HUES48 (cell line): ENCODE measurements at regions not wholly inside any gene's neighbourhood (a gene's known extent, or its start where the extent isn't known, plus 50 kb on each side); places are given as distances from the start of the nearest gene placed in this dataset.
"Not testable (repeated sequence)": the region's sequence is repeated elsewhere in the genome, so short reads cannot be mapped to it uniquely, and the experiment has no call there.

ENCODE experiments used
- H3K27ac ChIP-seq: one replicate; pipeline ENCODE4 v1.7.0; 2013; ENCODE audit warnings: low read depth, low read length, inconsistent platforms
- H3K27me3 ChIP-seq: 2 replicates; pipeline ENCODE4 v1.6.1; 2013; ENCODE audit warnings: mild to moderate bottlenecking, low read length; ENCODE audit not compliant: control insufficient read depth, insufficient read depth
- H3K36me3 ChIP-seq: 2 replicates; pipeline ENCODE4 v1.6.1; 2013; ENCODE audit warnings: low read length; ENCODE audit not compliant: control insufficient read depth, insufficient read depth
- H3K4me1 ChIP-seq: 2 replicates; pipeline ENCODE4 v1.6.1; 2013; ENCODE audit warnings: mild to moderate bottlenecking, low read length; ENCODE audit not compliant: control insufficient read depth, insufficient read depth
- H3K4me3 ChIP-seq: 2 replicates; pipeline ENCODE4 v1.5.1; 2013; ENCODE audit warnings: mild to moderate bottlenecking, low read depth, low read length
- H3K9ac ChIP-seq: 2 replicates; pipeline ENCODE4 v1.6.1; 2013; ENCODE audit warnings: mild to moderate bottlenecking, low read depth, low read length, moderate library complexity
- H3K9me3 ChIP-seq: 2 replicates; pipeline ENCODE4 v1.6.1; 2013; ENCODE audit warnings: low read length; ENCODE audit not compliant: control insufficient read depth, insufficient read depth

GRCh38 chr9:92198237-92198636 lies 83.0 kb upstream of the SPTLC1 start:
- not testable (repeated sequence) for H3K4me3 ChIP-seq, H3K27me3 ChIP-seq, H3K9me3 ChIP-seq, H3K9ac ChIP-seq, H3K4me1 ChIP-seq, H3K27ac ChIP-seq, H3K36me3 ChIP-seq

- Histone ChIP-seq H3K36me3 (no peaks in the 10 kb centered on the region), H3K27me3 (no peaks in the 10 kb centered on the region), H3K9ac (no peak overlapping the region), H3K4me3 (no peak overlapping the region), H3K9me3 (no peaks in the 10 kb centered on the region), H3K27ac (no peak overlapping the region), H3K4me1 (no peaks in the 10 kb centered on the region)
Measured at GRCh38 chr9:92196909-92197308, 81.7 kb upstream of the SPTLC1 start.

GRCh38 chr9:92196400-92196799 lies 81.2 kb upstream of the SPTLC1 start:
- no peak overlapping the region for H3K4me3 ChIP-seq
- H3K27me3 ChIP-seq, result no peaks in the 10 kb centered on the region
- H3K36me3 ChIP-seq, result no peaks in the 10 kb centered on the region
- H3K4me1 ChIP-seq, result no peaks in the 10 kb centered on the region
- no peak overlapping the region for H3K9ac ChIP-seq
- no peaks in the 10 kb centered on the region for H3K9me3 ChIP-seq
- H3K27ac ChIP-seq, result no peak overlapping the region

GRCh38 chr9:92191801-92192200 lies 76.6 kb upstream of the SPTLC1 start:
- H3K4me3 ChIP-seq, result no peak overlapping the region
- no peaks in the 10 kb centered on the region for H3K9me3 ChIP-seq

GRCh38 chr9:92190536-92190790 lies 75.2 kb upstream of the SPTLC1 start:
- H3K4me1 ChIP-seq, result no peaks in the 10 kb centered on the region; the same call in 1 of the 2 replicates
- H3K9me3 ChIP-seq, result no peaks in the 10 kb centered on the region
- H3K27me3 ChIP-seq, result no peaks in the 10 kb centered on the region
- no peak overlapping the region for H3K27ac ChIP-seq
- no peaks in the 10 kb centered on the region for H3K36me3 ChIP-seq
- H3K4me3 ChIP-seq, result no peak overlapping the region
- H3K9ac ChIP-seq, result no peak overlapping the region

More at GRCh38 chr9:92191801-92192200, 76.6 kb upstream of the SPTLC1 start:
- H3K27me3 ChIP-seq, result no peaks in the 10 kb centered on the region
- no peak overlapping the region for H3K9ac ChIP-seq
- no peaks in the 10 kb centered on the region for H3K36me3 ChIP-seq
- H3K27ac ChIP-seq, result no peak overlapping the region
- H3K4me1 ChIP-seq, result no peaks in the 10 kb centered on the region; the same call in 1 of the 2 replicates

- Histone ChIP-seq H3K36me3 (no peaks in the 10 kb centered on the region), H3K9ac (no peak overlapping the region), H3K27me3 (no peaks in the 10 kb centered on the region), H3K27ac (no peak overlapping the region), H3K4me3 (no peak overlapping the region), H3K4me1 (no peaks in the 10 kb centered on the region; the same call in 1 of the 2 replicates), H3K9me3 (no peaks in the 10 kb centered on the region)
Measured at GRCh38 chr9:92189782-92190535, 74.7 kb upstream of the SPTLC1 start.

- no peaks in the 10 kb centered on the region; the same call in 1 of the 2 replicates for H3K4me1 ChIP-seq
- H3K4me3 ChIP-seq, result no peak overlapping the region
- no peak overlapping the region for H3K27ac ChIP-seq
- no peaks in the 10 kb centered on the region for H3K27me3 ChIP-seq
- H3K9me3 ChIP-seq, result no peaks in the 10 kb centered on the region
- no peak overlapping the region for H3K9ac ChIP-seq
- no peaks in the 10 kb centered on the region for H3K36me3 ChIP-seq
Measured at GRCh38 chr9:92188969-92189781, 74.0 kb upstream of the SPTLC1 start.

GRCh38 chr9:92187989-92188714 lies 72.9 kb upstream of the SPTLC1 start:
- no peaks in the 10 kb centered on the region for H3K9me3 ChIP-seq
- H3K36me3 ChIP-seq, result no peaks in the 10 kb centered on the region
- no peak overlapping the region for H3K4me3 ChIP-seq
- H3K27me3 ChIP-seq, result no peaks in the 10 kb centered on the region
- no peak overlapping the region for H3K27ac ChIP-seq
- no peak overlapping the region for H3K9ac ChIP-seq
- no peaks in the 10 kb centered on the region; the same call in 1 of the 2 replicates for H3K4me1 ChIP-seq

GRCh38 chr9:92187390-92187789 lies 72.2 kb upstream of the SPTLC1 start:
- H3K9me3 ChIP-seq, result no peaks in the 10 kb centered on the region
- H3K27ac ChIP-seq, result no peak overlapping the region
- no peak overlapping the region for H3K9ac ChIP-seq
- no peaks in the 10 kb centered on the region for H3K27me3 ChIP-seq
- H3K4me3 ChIP-seq, result no peak overlapping the region
- H3K36me3 ChIP-seq, result no peaks in the 10 kb centered on the region
- no peaks in the 10 kb centered on the region; the same call in 1 of the 2 replicates for H3K4me1 ChIP-seq

- H3K27me3 ChIP-seq, result no peaks in the 10 kb centered on the region
- no peaks in the 10 kb centered on the region; the same call in 1 of the 2 replicates for H3K4me1 ChIP-seq
- no peak overlapping the region for H3K4me3 ChIP-seq
- H3K36me3 ChIP-seq, result no peaks in the 10 kb centered on the region
- no peaks in the 10 kb centered on the region for H3K9me3 ChIP-seq
- no peak overlapping the region for H3K9ac ChIP-seq
- H3K27ac ChIP-seq, result no peak overlapping the region
Measured at GRCh38 chr9:92186631-92187030, 71.4 kb upstream of the SPTLC1 start.

- H3K9ac ChIP-seq, result no peak overlapping the region
- no peaks in the 10 kb centered on the region for H3K9me3 ChIP-seq
- H3K4me1 ChIP-seq, result no peaks in the 10 kb centered on the region; the same call in 1 of the 2 replicates
- H3K27ac ChIP-seq, result no peak overlapping the region
- no peaks in the 10 kb centered on the region for H3K27me3 ChIP-seq
- H3K4me3 ChIP-seq, result no peak overlapping the region
- no peaks in the 10 kb centered on the region for H3K36me3 ChIP-seq
Measured at GRCh38 chr9:92185681-92186080, 70.5 kb upstream of the SPTLC1 start.
